ENCODE measurements at regions not wholly inside any gene's neighbourhood (a gene's known extent, or its start where the extent isn't known, plus 50 kb on each side); places are given as distances from the start of the nearest gene placed in this dataset.

DNA sequence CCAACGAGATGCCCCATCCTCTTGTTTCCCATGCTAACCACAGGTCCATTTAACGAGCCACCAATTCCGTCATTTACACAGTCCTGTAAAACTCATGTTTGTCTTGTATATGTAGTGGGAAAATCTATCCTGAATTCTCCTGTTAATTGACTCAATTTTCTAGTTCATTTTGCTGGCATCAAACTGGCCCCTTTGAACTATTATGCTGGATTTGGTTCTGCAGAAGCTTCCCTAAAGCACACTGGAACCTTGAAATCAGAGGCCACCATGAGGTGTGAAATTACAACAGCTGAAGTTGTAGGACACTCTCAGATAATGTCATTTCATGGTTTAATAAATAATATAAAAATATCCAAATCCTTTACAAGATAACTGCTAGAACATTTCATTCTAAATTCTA, 129.8 kb upstream of the AKR1E2 start:
- ChIA-PET CTCF (interaction anchor here (0.5 kb wide), 1 partner anchor 427 kb away, joined by 3 read pairs; no protein-coding TSS in a partner anchor), POLR2A (no interaction called here)
- FAIRE-seq, result no peak
- Histone ChIP-seq H4K20me1 (replicated peaks; ENCODE audit: control insufficient read depth, extremely low read depth, insufficient read depth, low read length) (no peaks in the 10 kb centered on the region), H3K4me1 (ENCODE audit: control insufficient read depth, extremely low read depth, insufficient read depth, low read length) (peaks cover 11% of the 10 kb centered on the region), H3K9me3 (replicated peaks; ENCODE audit: control insufficient read depth, insufficient read depth, low read length) (no peaks in the 10 kb centered on the region), H3K4me3 (replicated peaks in 1 of 3; ENCODE audit: insufficient read depth in 1 of 3, low read depth in 1 of 3, low read length in 3 of 3) (no peak overlapping the region), H3K9ac (replicated peaks; ENCODE audit: extremely low read depth, insufficient read depth, low read length) (no peak overlapping the region), H3K79me2 (ENCODE audit: control insufficient read depth, insufficient read depth, low read length) (no peaks in the 10 kb centered on the region), H3K4me2 (ENCODE audit: insufficient read depth, low read length) (no peak overlapping the region), H3K27me3 (ENCODE audit: control insufficient read depth in 2 of 2, insufficient read depth in 2 of 2, low read length in 2 of 2) (no peaks in the 10 kb centered on the region), H3K27ac (ENCODE audit: insufficient read depth, low read depth, low read length) (no peak overlapping the region), H3K36me3 (ENCODE audit: control insufficient read depth in 2 of 2, extremely low read depth in 1 of 2, insufficient read depth in 2 of 2, low read length in 2 of 2) (no peaks in the 10 kb centered on the region), H2AFZ (ENCODE audit: low read depth, low read length) (no peak overlapping the region), H3K9me1 (replicated peaks; ENCODE audit: control insufficient read depth, extremely low read depth, insufficient read depth, low read length) (no peaks in the 10 kb centered on the region)
- no peak for DNase-seq (ENCODE audit: low read depth, low spot score)
- BruUV-seq (replicated peaks), result no TSS peak
- TF ChIP-seq, protein P1, sequence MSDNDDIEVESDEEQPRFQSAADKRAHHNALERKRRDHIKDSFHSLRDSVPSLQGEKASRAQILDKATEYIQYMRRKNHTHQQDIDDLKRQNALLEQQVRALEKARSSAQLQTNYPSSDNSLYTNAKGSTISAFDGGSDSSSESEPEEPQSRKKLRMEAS (IDR thresholded peaks at IDR 0.05; ENCODE audit: insufficient read depth, insufficient read length), result no peak
- TF ChIP-seq, protein P2, sequence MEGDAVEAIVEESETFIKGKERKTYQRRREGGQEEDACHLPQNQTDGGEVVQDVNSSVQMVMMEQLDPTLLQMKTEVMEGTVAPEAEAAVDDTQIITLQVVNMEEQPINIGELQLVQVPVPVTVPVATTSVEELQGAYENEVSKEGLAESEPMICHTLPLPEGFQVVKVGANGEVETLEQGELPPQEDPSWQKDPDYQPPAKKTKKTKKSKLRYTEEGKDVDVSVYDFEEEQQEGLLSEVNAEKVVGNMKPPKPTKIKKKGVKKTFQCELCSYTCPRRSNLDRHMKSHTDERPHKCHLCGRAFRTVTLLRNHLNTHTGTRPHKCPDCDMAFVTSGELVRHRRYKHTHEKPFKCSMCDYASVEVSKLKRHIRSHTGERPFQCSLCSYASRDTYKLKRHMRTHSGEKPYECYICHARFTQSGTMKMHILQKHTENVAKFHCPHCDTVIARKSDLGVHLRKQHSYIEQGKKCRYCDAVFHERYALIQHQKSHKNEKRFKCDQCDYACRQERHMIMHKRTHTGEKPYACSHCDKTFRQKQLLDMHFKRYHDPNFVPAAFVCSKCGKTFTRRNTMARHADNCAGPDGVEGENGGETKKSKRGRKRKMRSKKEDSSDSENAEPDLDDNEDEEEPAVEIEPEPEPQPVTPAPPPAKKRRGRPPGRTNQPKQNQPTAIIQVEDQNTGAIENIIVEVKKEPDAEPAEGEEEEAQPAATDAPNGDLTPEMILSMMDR (IDR thresholded peaks at IDR 0.05; ENCODE audit: extremely low read depth in 1 of 2, insufficient read depth in 1 of 2, low read depth in 1 of 2, low read length in 2 of 2), result no peak
- TF ChIP-seq GATA2 (IDR thresholded peaks at IDR 0.05; ENCODE audit: insufficient read depth, insufficient read length, low read depth, low read length), result no peak
- no peak for TF ChIP-seq POLR2A (IDR thresholded peaks at IDR 0.05; ENCODE audit: low read depth, low read length)
- no peak for TF ChIP-seq JUN (IDR thresholded peaks at IDR 0.05; ENCODE audit: borderline replicate concordance, insufficient read depth, insufficient read length, low read depth)
- no peak for TF ChIP-seq MYC (IDR thresholded peaks at IDR 0.05; ENCODE audit: low read depth, low read length)
- no peak for TF ChIP-seq FOS (IDR thresholded peaks at IDR 0.05; ENCODE audit: borderline replicate concordance, insufficient read depth, low read length)
- TF ChIP-seq EZH2 (IDR thresholded peaks at IDR 0.05; ENCODE audit: borderline replicate concordance, low read depth, low read length, severe bottlenecking), result no peak
- TF ChIP-seq POLR2AphosphoS5 (IDR thresholded peaks at IDR 0.05; ENCODE audit: insufficient read depth, low read depth, low read length), result no peak
- dilution Hi-C loops (cut with MboI; ENCODE audit: extremely low pct_ligation_motif_present, low sequenced_read_pairs) (no loop called here), intact Hi-C loops (cut with micrococcal nuclease) (no loop called here)
